Erythroblast (primary cell): ENCODE measurements at regions not wholly inside any gene's neighbourhood (a gene's known extent, or its start where the extent isn't known, plus 50 kb on each side); places are given as distances from the start of the nearest gene placed in this dataset.

Experiments used
- GATA1 ChIP-seq: IDR thresholded peaks from 2 replicates; pipeline ENCODE4 v1.6.1; 2011; ENCODE audit warnings: low read depth, mild to moderate bottlenecking, control low read depth, low read length, moderate library complexity
- POLR2A ChIP-seq: IDR thresholded peaks from 2 replicates; pipeline ENCODE4 v1.6.1; 2011; ENCODE audit warnings: mild to moderate bottlenecking, low read length

DNA sequence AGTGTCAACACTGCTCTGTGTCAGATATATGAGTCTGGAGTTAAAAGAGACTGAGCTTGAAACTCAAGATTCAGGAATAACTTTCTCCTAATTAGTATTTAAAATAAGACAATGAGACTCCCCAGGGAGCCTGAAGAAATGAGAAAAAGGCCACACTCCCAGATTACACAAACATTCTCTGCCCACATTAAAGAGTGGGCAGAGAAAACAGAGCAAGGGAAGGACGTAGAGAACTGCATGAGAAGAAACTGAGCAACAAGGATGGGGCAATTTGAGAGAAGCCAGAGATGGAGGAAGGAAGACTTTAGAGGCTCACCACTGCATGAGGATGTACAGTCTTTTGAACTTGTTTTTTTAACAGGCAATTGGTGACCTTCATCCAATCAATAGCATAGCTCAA, 438.2 kb downstream of the TDRD15 start:
- no peak for TF ChIP-seq POLR2A
- TF ChIP-seq GATA1: no peak
